Neuronal stem cell (in vitro differentiated cells): ENCODE measurements at regions not wholly inside any gene's neighbourhood (a gene's known extent, or its start where the extent isn't known, plus 50 kb on each side); places are given as distances from the start of the nearest gene placed in this dataset.
"Not testable (repeated sequence)": the region's sequence is repeated elsewhere in the genome, so short reads cannot be mapped to it uniquely, and the experiment has no call there.

Experiments
- DNase-seq: peaks from one replicate; pipeline ENCODE4 v3.0.0-alpha.2; 2013; ENCODE audit warnings: low spot score
- H2AFZ ChIP-seq: one replicate; pipeline ENCODE4 v1.6.1; 2013; ENCODE audit warnings: mild to moderate bottlenecking, low read length, inconsistent platforms
- H2AK5ac ChIP-seq: 2 replicates; pipeline ENCODE4 v1.6.1; 2013; ENCODE audit warnings: low read depth, mild to moderate bottlenecking, inconsistent platforms, low read length, moderate library complexity, mixed read lengths
- H2BK120ac ChIP-seq: 2 replicates; pipeline ENCODE4 v1.6.1; 2013; ENCODE audit warnings: low read depth, mild to moderate bottlenecking, inconsistent platforms, low read length, moderate library complexity, mixed read lengths
- H2BK12ac ChIP-seq: one replicate; pipeline ENCODE4 v1.6.1; 2013; ENCODE audit warnings: low read length, inconsistent platforms
- H2BK15ac ChIP-seq: 2 replicates; pipeline ENCODE4 v1.6.1; 2013; ENCODE audit warnings: mild to moderate bottlenecking, low read length, inconsistent platforms, mixed read lengths
- H2BK5ac ChIP-seq: one replicate; pipeline ENCODE4 v1.6.1; 2013; ENCODE audit warnings: inconsistent platforms, mild to moderate bottlenecking, low read length, moderate library complexity
- H3K14ac ChIP-seq: one replicate; pipeline ENCODE4 v1.6.1; 2013; ENCODE audit warnings: low read length, inconsistent platforms
- H3K18ac ChIP-seq: 2 replicates; pipeline ENCODE4 v1.6.1; 2013; ENCODE audit warnings: low read length, inconsistent platforms
- H3K23ac ChIP-seq: 2 replicates; pipeline ENCODE4 v1.6.1; 2013; ENCODE audit warnings: low read depth, mild to moderate bottlenecking, mixed read lengths, low read length, inconsistent platforms; ENCODE audit not compliant: poor library complexity
- H3K27ac ChIP-seq: replicated peaks from 3 replicates; pipeline ENCODE4 v1.5.1; 2013; ENCODE audit warnings: low read length, inconsistent platforms
- H3K27me3 ChIP-seq, 3 experiments: 2 replicates each; pipeline ENCODE4 v1.6.1; 2013; ENCODE audit warnings: low read length in 3 of 3, mild to moderate bottlenecking in 2 of 3, inconsistent platforms in 1 of 3, low read depth in 1 of 3, mixed read lengths in 1 of 3, moderate library complexity in 1 of 3; ENCODE audit not compliant: control insufficient read depth in 3 of 3, insufficient read depth in 3 of 3
- H3K36me3 ChIP-seq, 2 donors: replicated peaks in 1 of 2; 2 replicates each; pipeline ENCODE4 v1.6.1; 2013; ENCODE audit warnings: low read length in 2 of 2; ENCODE audit not compliant: control insufficient read depth in 2 of 2, insufficient read depth in 2 of 2
- H3K4ac ChIP-seq: 2 replicates; pipeline ENCODE4 v1.6.1; 2013; ENCODE audit warnings: inconsistent platforms, mild to moderate bottlenecking, low read length, moderate library complexity
- H3K4me1 ChIP-seq, 2 donors: 1 replicate in 1 of 2; 2 replicates in 1 of 2; pipeline ENCODE4 v1.6.1; 2013; ENCODE audit warnings: low read length in 2 of 2, low read depth in 1 of 2; ENCODE audit not compliant: control insufficient read depth in 2 of 2, insufficient read depth in 1 of 2
- H3K4me2 ChIP-seq: one replicate; pipeline ENCODE4 v1.6.1; 2013; ENCODE audit warnings: mild to moderate bottlenecking, low read length, inconsistent platforms; ENCODE audit not compliant: insufficient read depth, poor library complexity, severe bottlenecking
- H3K4me3 ChIP-seq, 2 donors: 2 replicates each; pipeline ENCODE4 v1.5.1; 2013; ENCODE audit warnings: low read length in 2 of 2, mild to moderate bottlenecking in 2 of 2, inconsistent platforms in 1 of 2, moderate library complexity in 1 of 2
- H3K79me1 ChIP-seq: one replicate; pipeline ENCODE4 v1.6.1; 2013; ENCODE audit warnings: low read depth, mild to moderate bottlenecking, inconsistent platforms, low read length, moderate library complexity
- H3K9ac ChIP-seq: one replicate; pipeline ENCODE4 v1.6.1; 2013; ENCODE audit warnings: mild to moderate bottlenecking, low read depth, low read length, inconsistent platforms; ENCODE audit not compliant: poor library complexity
- H3K9me3 ChIP-seq, 2 donors: replicated peaks in 1 of 2; 2 replicates each; pipeline versions ENCODE3 to v1.6.1; 2013; ENCODE audit warnings: low read length in 2 of 2, mild to moderate bottlenecking in 2 of 2, inconsistent platforms in 1 of 2, low read depth in 1 of 2, mixed read lengths in 1 of 2, moderate library complexity in 1 of 2; ENCODE audit not compliant: control insufficient read depth in 2 of 2, insufficient read depth in 1 of 2
- H4K8ac ChIP-seq: one replicate; pipeline ENCODE4 v1.6.1; 2013; ENCODE audit warnings: low read depth, mild to moderate bottlenecking, inconsistent platforms, low read length, moderate library complexity
- H4K91ac ChIP-seq: one replicate; pipeline ENCODE4 v1.6.1; 2013; ENCODE audit warnings: low read length, low read depth, mild to moderate bottlenecking, inconsistent platforms; ENCODE audit not compliant: poor library complexity
- WGBS, 2 donors: extraction: QIAGEN DNeasy Blood & Tissue Kit; methylation state at CpG; one replicate each; pipeline ENCODE4 v1.1.7; 2013; ENCODE audit warnings: missing lambda C conversion rate in 2 of 2, mixed read lengths in 1 of 2; ENCODE audit not compliant: insufficient read length in 2 of 2, insufficient replicate concordance in 1 of 2; ENCODE audit errors: extremely low coverage in 2 of 2; 5-methylcytosine and 5-hydroxymethylcytosine counted together

DNA sequence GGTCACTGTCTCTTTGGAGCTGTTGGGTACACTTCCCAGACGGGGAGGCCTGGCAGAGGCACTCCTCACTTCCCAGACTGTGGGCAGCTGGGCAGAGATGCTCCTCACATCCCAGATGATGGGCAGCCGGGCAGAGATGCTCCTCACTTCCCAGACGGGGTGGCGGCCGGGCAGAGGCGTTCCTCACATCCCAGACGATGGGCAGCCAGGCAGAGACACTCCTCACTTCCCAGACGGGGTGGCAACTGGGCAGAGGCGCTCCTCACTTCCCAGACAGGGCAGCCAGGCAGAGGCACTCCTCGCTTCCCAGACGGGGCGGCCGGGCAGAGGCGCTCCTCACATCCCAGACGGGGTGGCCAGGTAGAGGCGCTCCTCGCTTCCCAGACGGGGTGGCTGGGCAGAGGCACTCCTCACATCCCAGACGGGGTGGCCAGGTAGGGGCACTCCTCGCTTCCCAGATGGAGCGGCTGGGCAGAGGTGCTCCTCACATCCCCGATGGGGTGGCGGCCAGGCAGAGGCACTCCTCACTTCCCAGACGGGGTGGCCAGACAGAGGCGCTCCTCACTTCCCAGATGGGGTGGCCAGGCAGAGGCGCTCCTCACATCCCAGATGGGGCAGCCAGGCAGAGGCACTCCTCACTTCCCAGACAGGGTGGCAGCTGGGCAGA lies 833.1 kb upstream of the RAG2 start:
- not testable (repeated sequence) for H3K27me3 ChIP-seq, H3K36me3 ChIP-seq, H3K9me3 ChIP-seq, H3K79me1 ChIP-seq, H2BK15ac ChIP-seq, H2BK120ac ChIP-seq, H2BK12ac ChIP-seq, H3K4me3 ChIP-seq, H3K14ac ChIP-seq, H3K9ac ChIP-seq, H4K8ac ChIP-seq, H2BK5ac ChIP-seq, DNase-seq, H2AK5ac ChIP-seq, H3K4me2 ChIP-seq, H2AFZ ChIP-seq, H3K18ac ChIP-seq, H3K4me1 ChIP-seq, H3K23ac ChIP-seq, H4K91ac ChIP-seq, H3K4ac ChIP-seq, H3K27ac ChIP-seq
- WGBS, 2 donors = no CpG with 5 or more reads among the region's 26 CpGs

DNA sequence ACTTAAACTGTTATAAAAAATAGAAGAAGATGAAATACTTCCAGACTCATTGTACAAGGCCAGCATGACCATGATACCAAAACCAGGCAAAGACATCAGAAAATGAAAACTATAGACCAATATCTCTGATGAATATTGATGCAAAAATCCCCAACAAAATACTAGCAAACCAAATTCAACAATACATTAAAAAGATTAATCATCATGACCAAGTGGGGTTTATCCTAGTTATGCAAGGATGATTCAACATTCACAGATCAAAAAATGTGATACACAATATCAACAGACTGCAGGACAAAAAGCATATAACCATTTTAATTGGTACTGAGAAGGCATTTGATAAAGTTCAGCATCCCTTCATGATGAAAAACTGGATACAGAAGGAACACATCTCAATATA lies 824.5 kb upstream of the RAG2 start:
- H3K14ac ChIP-seq = no peak overlapping the region
- H3K27ac ChIP-seq = no peak overlapping the region

DNA sequence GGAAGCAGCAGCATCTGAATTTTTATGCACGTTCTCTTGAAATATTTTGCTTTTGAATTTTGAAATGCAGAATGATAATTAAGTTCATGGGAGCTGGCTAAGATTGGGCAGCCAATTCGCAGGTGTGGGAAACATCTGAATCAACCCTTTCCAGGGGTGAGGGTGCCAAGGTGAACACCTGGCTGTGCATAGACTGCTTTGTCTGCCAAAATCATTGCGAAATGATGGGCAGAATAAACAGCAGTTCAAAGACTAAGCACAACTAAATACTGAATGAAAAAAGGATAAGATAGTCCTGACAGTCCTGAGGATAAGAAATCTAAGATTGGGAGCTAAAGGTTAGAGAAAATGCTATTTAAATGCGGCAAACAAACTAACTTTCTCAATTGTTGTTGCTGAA lies 813.3 kb upstream of the RAG2 start:
- Histone ChIP-seq H3K79me1 (no peaks in the 10 kb centered on the region), H3K9me3 (no peaks in the 10 kb centered on the region), H3K23ac (no peak overlapping the region), H3K4me2 (no peak overlapping the region), H3K36me3 (no peaks in the 10 kb centered on the region), H3K27me3 (no peaks in the 10 kb centered on the region), H2BK15ac (no peak overlapping the region), H3K27ac (no peak overlapping the region), H2AFZ (no peak overlapping the region), H2BK120ac (no peak overlapping the region), H3K4ac (no peak overlapping the region), H2BK5ac (no peak overlapping the region), H3K4me1 (no peaks in the 10 kb centered on the region), H4K91ac (no peak overlapping the region), H3K9ac (no peak overlapping the region), H3K18ac (no peak overlapping the region), H2BK12ac (no peak overlapping the region), H3K14ac (no peak overlapping the region), H3K4me3 (no peak overlapping the region), H2AK5ac (no peak overlapping the region), H4K8ac (no peak overlapping the region)
- WGBS, 2 donors = no CpG with 5 or more reads among the region's 4 CpGs
- DNase-seq = no peak

More for the DNA sequence above, 824.5 kb upstream of the RAG2 start:
- H2BK5ac ChIP-seq = no peak overlapping the region
- H4K8ac ChIP-seq = no peak overlapping the region
- H3K18ac ChIP-seq = no peak overlapping the region
- H2AK5ac ChIP-seq = no peak overlapping the region
- no peak for DNase-seq
- no peak overlapping the region for H2BK120ac ChIP-seq
- no peak overlapping the region for H3K4me2 ChIP-seq
- H3K4me3 ChIP-seq = no peak overlapping the region
- no peak overlapping the region for H2AFZ ChIP-seq
- H3K4ac ChIP-seq = no peak overlapping the region
- H2BK12ac ChIP-seq = no peak overlapping the region
- H3K9me3 ChIP-seq = no peaks in the 10 kb centered on the region
- no peak overlapping the region for H2BK15ac ChIP-seq
- H3K27me3 ChIP-seq = no peaks in the 10 kb centered on the region
- H3K36me3 ChIP-seq = no peaks in the 10 kb centered on the region
- no peaks in the 10 kb centered on the region for H3K79me1 ChIP-seq
- no peaks in the 10 kb centered on the region for H3K4me1 ChIP-seq
- H3K9ac ChIP-seq = no peak overlapping the region
- H3K23ac ChIP-seq = no peak overlapping the region
- H4K91ac ChIP-seq = no peak overlapping the region

DNA sequence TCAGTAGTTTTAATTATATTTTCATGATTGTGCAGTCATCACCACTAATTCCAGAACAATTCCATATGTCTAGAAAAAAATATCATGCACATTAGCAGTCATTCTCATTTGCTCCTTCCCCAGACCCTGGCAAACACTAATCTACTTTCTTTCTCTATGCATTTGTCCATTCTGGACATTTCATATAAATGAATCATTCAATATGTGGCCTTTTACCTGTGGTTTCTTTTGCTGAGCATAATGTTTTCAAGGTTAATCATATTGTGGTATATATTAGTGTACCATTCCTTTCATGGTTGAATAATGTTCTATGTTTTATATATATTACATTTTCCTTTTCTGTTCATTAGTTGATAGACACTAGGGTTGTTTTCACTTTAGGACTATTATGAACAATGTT lies 811.1 kb upstream of the RAG2 start:
- Histone ChIP-seq H3K23ac (no peak overlapping the region), H3K14ac (no peak overlapping the region), H2AK5ac (no peak overlapping the region), H3K27me3 (no peaks in the 10 kb centered on the region), H3K4me2 (no peak overlapping the region), H3K18ac (no peak overlapping the region), H3K4me1 (no peaks in the 10 kb centered on the region), H2BK12ac (no peak overlapping the region), H3K4me3 (no peak overlapping the region), H3K36me3 (no peaks in the 10 kb centered on the region), H3K4ac (no peak overlapping the region), H4K8ac (no peak overlapping the region), H3K27ac (no peak overlapping the region), H2BK120ac (no peak overlapping the region), H2BK15ac (no peak overlapping the region), H4K91ac (no peak overlapping the region), H3K9me3 (no peaks in the 10 kb centered on the region), H3K79me1 (no peaks in the 10 kb centered on the region), H2AFZ (no peak overlapping the region), H3K9ac (no peak overlapping the region), H2BK5ac (no peak overlapping the region)
- no peak for DNase-seq
